GM13976 (cell line): ENCODE measurements at regions not wholly inside any gene's neighbourhood (a gene's known extent, or its start where the extent isn't known, plus 50 kb on each side); places are given as distances from the start of the nearest gene placed in this dataset.

Source experiments
- DNase-seq: peaks from one replicate; pipeline ENCODE4 v3.0.0; 2012; ENCODE audit warnings: low spot score
- in situ Hi-C: fragments of 300-500 bp; cut with MboI; formaldehyde crosslinking; loops from one replicate; pipeline ENCODE4 v1.12.0; 2022; ENCODE audit warnings: low sequenced_read_pairs, mixed read lengths, inconsistent platforms; ENCODE audit not compliant: unreplicated experiment
- TF ChIP-seq, protein P1 (sequence below): IDR thresholded peaks from 2 replicates; pipeline ENCODE4 v1.5.1; 2012; ENCODE audit warnings: borderline replicate concordance, mild to moderate bottlenecking; ENCODE audit not compliant: insufficient read depth; ENCODE audit errors: extremely low read depth, missing control alignments, control extremely low read depth

DNA sequence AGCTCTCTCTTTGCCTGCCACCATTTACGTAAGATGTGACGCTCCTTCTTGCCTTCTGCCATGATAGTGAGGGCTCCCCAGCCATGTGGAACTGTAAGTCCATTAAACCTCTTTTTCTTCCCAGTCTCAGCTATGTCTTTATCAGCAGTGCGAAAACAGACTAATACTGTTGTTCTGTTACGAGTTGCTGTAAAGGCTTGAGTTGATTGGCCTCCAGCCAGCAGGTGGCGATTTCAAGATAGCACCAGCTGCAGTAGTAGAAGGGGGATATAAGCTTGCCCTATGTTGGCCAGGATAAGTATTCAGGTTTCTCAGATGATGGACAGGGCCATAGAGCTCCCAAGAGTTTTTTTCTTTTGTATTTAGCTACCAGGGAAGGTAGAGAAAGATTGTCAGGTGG lies 385.5 kb downstream of the MZT1 start:
- in situ Hi-C loops, result no loop called here
- no peak for DNase-seq
- TF ChIP-seq, protein P1, sequence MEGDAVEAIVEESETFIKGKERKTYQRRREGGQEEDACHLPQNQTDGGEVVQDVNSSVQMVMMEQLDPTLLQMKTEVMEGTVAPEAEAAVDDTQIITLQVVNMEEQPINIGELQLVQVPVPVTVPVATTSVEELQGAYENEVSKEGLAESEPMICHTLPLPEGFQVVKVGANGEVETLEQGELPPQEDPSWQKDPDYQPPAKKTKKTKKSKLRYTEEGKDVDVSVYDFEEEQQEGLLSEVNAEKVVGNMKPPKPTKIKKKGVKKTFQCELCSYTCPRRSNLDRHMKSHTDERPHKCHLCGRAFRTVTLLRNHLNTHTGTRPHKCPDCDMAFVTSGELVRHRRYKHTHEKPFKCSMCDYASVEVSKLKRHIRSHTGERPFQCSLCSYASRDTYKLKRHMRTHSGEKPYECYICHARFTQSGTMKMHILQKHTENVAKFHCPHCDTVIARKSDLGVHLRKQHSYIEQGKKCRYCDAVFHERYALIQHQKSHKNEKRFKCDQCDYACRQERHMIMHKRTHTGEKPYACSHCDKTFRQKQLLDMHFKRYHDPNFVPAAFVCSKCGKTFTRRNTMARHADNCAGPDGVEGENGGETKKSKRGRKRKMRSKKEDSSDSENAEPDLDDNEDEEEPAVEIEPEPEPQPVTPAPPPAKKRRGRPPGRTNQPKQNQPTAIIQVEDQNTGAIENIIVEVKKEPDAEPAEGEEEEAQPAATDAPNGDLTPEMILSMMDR, result no peak

DNA sequence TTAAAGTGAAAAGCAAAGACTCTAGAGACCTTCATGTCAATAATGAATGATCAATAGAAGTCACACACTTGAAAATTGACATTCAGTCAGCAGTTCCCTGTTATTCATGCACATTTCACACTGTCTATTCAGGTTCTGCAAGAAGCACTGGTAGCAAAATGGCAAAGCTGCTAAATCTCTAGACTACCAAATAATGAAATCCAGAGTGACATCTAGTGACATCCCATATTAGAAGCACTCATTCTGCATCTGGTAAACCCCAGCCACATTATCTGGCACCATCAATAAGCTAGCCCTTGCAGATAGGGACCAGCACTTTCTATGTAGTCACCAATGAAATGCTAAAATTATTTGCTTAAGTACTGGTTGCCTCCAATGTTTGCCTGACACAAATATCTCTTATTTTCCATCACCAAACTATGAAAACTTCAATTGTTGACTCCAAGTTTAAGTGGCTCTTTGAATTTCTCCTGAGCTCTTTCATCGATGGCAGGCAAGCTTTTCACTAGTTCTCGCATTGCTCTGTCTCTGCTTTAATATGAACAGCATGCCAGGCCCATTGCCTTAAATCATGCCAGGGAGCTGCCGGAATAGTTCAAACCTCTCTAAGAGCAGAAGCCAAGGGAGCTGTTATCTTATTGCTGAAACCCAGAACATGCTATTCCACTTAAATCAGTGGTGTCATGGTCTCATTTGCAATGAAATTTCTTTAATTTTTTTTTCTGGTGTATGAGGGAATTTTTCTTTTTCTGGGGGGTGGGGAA lies 409.9 kb downstream of the MZT1 start:
- in situ Hi-C loops, result no loop called here
- no peak for DNase-seq

DNA sequence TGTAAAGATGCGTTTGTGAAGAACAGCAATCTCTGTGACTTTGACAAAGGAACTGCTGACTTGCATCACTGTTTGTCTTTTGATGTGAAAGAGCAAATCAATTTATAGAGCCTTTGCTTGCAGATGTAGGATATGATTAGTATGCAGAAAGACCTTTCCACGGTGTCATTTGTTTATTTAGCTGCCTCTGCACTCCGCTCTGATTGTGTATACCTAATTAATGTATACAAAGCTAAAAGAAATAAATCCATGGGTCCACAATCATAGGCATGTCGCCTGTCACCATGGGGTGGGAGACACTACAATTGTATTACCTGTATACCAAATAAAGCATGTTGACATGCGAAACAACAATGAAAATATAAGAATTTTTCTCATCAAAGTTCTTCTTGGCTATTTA lies 410.7 kb downstream of the MZT1 start:
- in situ Hi-C loops, result no loop called here
- DNase-seq, result no peak

More for the DNA sequence above, 409.9 kb downstream of the MZT1 start:
- TF ChIP-seq, protein P1, result no peak

DNA sequence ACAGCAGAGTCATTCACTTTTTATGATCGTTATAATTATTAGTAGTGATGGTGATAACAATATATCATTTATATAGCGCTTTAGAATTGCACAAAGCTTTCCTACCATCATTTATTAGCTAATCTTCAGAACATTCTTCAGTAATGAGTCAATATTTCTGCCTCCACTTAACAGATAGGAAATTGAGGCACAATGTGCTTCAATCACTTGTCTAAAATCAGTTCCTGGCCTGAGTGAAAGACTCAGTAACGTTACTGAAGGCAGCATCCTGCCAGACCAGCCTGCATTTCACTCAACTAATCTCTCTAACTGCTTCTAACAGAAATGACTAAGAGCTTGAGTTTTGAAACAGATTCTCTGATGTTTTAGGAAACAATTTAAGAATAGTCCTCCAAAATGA lies 412.1 kb downstream of the MZT1 start:
- in situ Hi-C loops, result no loop called here
- TF ChIP-seq, protein P1, result no peak
- no peak for DNase-seq

More for the DNA sequence above, 410.7 kb downstream of the MZT1 start:
- TF ChIP-seq, protein P1, result no peak

DNA sequence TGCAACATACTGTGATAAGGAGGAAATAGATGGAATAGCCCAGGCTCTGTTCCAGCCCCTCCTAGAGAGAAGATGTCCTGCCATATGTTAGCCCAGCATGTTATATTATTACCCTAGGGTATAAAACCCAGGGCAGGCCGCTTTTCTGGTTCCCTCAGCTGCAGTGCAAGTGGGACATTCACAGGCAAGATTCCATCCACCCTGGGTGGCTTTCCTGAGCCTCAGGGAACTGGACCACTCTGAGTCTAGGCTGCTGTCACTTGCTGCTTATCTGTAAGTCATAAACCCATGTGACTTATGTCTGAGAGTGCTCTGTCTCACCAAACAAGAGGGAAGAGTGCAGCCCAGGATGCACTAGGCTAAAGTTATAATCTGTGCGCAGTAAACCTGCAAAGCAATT lies 413.2 kb downstream of the MZT1 start:
- in situ Hi-C loops, result no loop called here
- TF ChIP-seq, protein P1, result no peak
- DNase-seq, result no peak

DNA sequence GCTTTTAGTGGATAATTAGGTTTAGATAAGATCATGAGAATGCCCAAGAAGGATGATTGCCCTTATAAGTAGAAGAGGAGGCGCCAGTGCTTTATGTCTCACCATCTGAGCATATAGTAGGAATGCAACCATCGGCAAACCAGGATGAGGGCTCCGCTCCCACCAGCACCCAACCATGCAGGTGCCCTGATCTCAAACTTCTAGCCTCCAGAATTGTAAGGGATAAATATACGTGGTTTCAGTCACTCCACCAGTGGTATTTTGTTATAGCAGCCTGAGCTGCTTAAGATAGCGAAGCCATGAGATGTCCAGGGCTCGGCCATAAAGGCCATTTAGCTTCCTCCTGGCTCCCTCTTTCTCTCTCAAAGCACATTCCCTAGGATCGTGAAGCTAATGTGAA lies 413.9 kb downstream of the MZT1 start:
- in situ Hi-C loops, result no loop called here
- TF ChIP-seq, protein P1, result no peak
- no peak for DNase-seq
